Body of pancreas (tissue), 4 donors: ENCODE measurements at regions not wholly inside any gene's neighbourhood (a gene's known extent, or its start where the extent isn't known, plus 50 kb on each side); places are given as distances from the start of the nearest gene placed in this dataset.

Experiments used
- ATAC-seq: fragments of 150-250 bp; one replicate; pipeline ENCODE4 v1.9.1; 2016
- DNase-seq, 4 donors: peaks; one replicate each; pipeline ENCODE4 v3.0.0-alpha.2; 2019
- H3K27ac ChIP-seq, 4 donors: fragments of 200-600 bp; sonication (generic); 1 replicate in 3 of 4; 2 replicates in 1 of 4; pipeline versions ENCODE4 v1.5.1 to v1.6.1; 2016 to 2019; ENCODE audit warnings: mild to moderate bottlenecking in 1 of 4, mixed read lengths in 1 of 4, moderate library complexity in 1 of 4
- H3K27me3 ChIP-seq, 2 donors: fragments of 200-600 bp; sonication (generic); one replicate each; pipeline ENCODE4 v1.6.0; 2016; ENCODE audit warnings: mild to moderate bottlenecking in 1 of 2
- H3K36me3 ChIP-seq, 2 donors: fragments of 200-600 bp; sonication (generic); replicated peaks in 1 of 2; 2 replicates each; pipeline ENCODE4 v1.5.1; 2016; ENCODE audit warnings: low read depth in 2 of 2; ENCODE audit not compliant: insufficient read depth in 1 of 2
- H3K4me1 ChIP-seq: fragments of 200-600 bp; sonication (generic); one replicate; pipeline ENCODE4 v1.6.0; 2016
- H3K4me3 ChIP-seq, 2 donors: fragments of 200-600 bp; sonication (generic); 1 replicate in 1 of 2; 2 replicates in 1 of 2; pipeline ENCODE4 v1.5.1; 2016 to 2019
- H3K9me3 ChIP-seq, 3 donors: fragments of 200-600 bp; sonication (generic); 1 replicate in 2 of 3; 2 replicates in 1 of 3; pipeline ENCODE4 v1.5.1; 2016
- CTCF ChIP-seq, 7 experiments: fragments of 450-650 bp in 4 of 7; fragments of 200-600 bp in 3 of 7; sonication (generic) in 3 of 7; IDR thresholded peaks; one replicate each; pipeline ENCODE4 v1.5.1; 2016 to 2019; ENCODE audit warnings: antibody characterized with exemption in 7 of 7
- POLR2A ChIP-seq, 3 donors: fragments of 450-650 bp; IDR thresholded peaks; one replicate each; pipeline ENCODE4 v1.6.1; 2016; ENCODE audit warnings: antibody characterized with exemption in 3 of 3, mild to moderate bottlenecking in 2 of 3
- WGBS, 2 donors: methylation state at CpG; one replicate each; pipeline ENCODE4 v1.1.5; 2017; 5-methylcytosine and 5-hydroxymethylcytosine counted together
- intact Hi-C: fragments of 100-400 bp; cut with DNase I; formaldehyde crosslinking; loops from one replicate; pipeline ENCODE4 v1.15.1; 2023

GRCh38 chr6:1131285-1132079, 180.4 kb upstream of the FOXQ1 start:
- no peaks in the 10 kb centered on the region for H3K36me3 ChIP-seq
- TF ChIP-seq POLR2A (IDR thresholded peaks at IDR 0.05) = no peak
- TF ChIP-seq CTCF (IDR thresholded peaks at IDR 0.05) = no peak
- 49 to 53% methylated on average over 9 of the region's 9 CpGs for WGBS, 2 donors
- ATAC-seq (peak; percentile 38), DNase-seq (peak in 2 of 4 donors; percentile 17 to 27)
- H3K9me3 ChIP-seq = no peaks in the 10 kb centered on the region
- H3K27ac ChIP-seq = no peak overlapping the region
- no peak overlapping the region for H3K4me3 ChIP-seq
- H3K4me1 ChIP-seq = no peaks in the 10 kb centered on the region
- H3K27me3 ChIP-seq = no peaks in the 10 kb centered on the region
- intact Hi-C loops = no loop called here

DNA sequence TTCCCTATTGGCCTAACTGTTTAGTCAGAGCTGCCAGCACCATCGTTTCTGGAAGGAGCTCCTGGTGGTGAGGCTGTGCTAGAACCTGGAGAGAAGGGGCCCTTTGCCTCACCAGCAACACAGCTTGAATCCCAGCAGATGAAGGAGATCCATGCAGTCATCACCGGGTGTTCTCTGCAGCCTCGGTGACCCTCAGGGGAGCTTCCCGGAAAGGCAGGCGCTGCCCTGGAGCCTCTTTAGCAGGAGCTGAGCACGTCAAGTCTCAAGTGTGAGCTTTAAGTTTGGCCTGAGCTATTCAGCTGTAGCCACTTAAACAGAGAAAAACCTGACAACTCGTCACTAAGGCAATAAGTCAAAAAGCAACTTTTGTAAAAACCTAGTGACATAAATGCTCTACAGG, 181.2 kb upstream of the FOXQ1 start:
- Histone ChIP-seq H3K36me3 (no peaks in the 10 kb centered on the region), H3K27ac (no peak overlapping the region), H3K4me1 (no peaks in the 10 kb centered on the region), H3K27me3 (no peaks in the 10 kb centered on the region), H3K4me3 (no peak overlapping the region), H3K9me3 (no peaks in the 10 kb centered on the region)
- WGBS, 2 donors = 61 to 83% methylated on average over 2 to 7 of the region's 7 CpGs
- no peak for TF ChIP-seq CTCF (IDR thresholded peaks at IDR 0.05)
- TF ChIP-seq POLR2A (IDR thresholded peaks at IDR 0.05) = no peak
- ATAC-seq (no peak), DNase-seq (no peak)
- intact Hi-C loops = no loop called here

DNA sequence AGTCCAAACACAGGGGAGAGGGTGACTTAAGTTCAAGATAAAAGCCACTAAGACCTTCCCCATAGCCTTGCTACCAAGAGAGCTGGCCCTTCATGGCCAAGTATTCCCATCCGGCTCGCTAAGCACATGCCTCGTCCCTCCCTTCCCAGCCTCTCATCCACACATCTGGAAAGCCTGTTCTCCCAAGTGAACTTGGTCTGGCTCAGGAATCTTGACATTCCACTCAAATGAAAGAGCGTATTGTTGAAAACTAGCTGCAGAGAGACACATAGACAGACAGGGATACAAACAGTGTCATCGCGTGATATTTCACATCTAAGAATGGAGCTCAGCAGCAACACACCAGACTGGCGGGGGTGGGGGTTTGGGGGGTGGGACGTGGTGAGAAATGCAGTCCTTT, 182.8 kb upstream of the FOXQ1 start:
- Histone ChIP-seq H3K4me3 (no peak overlapping the region), H3K9me3 (no peaks in the 10 kb centered on the region), H3K27ac (no peak overlapping the region), H3K4me1 (peaks cover 10% of the 10 kb centered on the region), H3K36me3 (no peaks in the 10 kb centered on the region), H3K27me3 (no peaks in the 10 kb centered on the region)
- WGBS, 2 donors = 71 to 88% methylated on average over 8 of the region's 8 CpGs
- DNase-seq = no peak
- intact Hi-C loops = no loop called here
- no peak for ATAC-seq
- no peak for TF ChIP-seq POLR2A (IDR thresholded peaks at IDR 0.05)
- no peak for TF ChIP-seq CTCF (IDR thresholded peaks at IDR 0.05)

DNA sequence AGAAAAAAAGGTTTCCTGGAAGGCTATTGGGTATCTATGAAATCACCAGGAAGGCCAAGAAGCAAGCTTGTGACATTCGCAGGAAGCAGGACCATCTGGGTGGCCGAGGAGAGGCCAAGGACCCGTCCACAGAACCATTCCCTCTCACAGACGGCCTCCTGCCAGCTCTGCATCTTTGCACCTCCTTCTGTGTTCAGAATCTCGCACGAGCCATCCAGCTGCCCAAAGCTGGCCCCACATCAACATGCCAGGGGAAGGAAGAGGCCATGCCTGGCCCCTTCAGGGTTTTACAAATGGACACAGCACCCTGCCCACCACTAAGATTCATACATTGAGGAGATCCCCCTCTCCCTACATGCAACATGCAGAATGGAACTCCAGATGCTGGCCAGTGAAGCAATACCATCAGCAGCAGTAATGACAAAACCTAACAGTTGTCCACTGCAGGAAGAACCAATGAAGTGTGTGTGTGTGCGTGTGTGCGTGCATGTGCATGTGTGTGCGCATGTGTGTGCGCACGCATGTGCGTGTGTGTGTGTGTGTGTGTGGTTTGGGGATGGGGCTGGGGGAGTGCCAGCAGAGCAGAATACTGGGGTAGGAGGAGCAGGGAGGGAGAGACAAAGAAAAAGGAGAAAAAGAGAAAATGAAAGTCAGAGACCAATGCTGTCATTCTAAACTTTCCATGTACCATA, 184.2 kb upstream of the FOXQ1 start:
- H3K4me3 ChIP-seq = no peak overlapping the region
- H3K27me3 ChIP-seq = no peaks in the 10 kb centered on the region
- intact Hi-C loops = no loop called here
- DNase-seq (no peak), ATAC-seq (no peak)
- H3K36me3 ChIP-seq = no peaks in the 10 kb centered on the region
- WGBS, 2 donors = 90 to 92% methylated on average over 12 of the region's 12 CpGs
- H3K9me3 ChIP-seq = no peaks in the 10 kb centered on the region
- no peak overlapping the region for H3K27ac ChIP-seq
- H3K4me1 ChIP-seq = peaks cover 16% of the 10 kb centered on the region
- TF ChIP-seq POLR2A (IDR thresholded peaks at IDR 0.05) = no peak

DNA sequence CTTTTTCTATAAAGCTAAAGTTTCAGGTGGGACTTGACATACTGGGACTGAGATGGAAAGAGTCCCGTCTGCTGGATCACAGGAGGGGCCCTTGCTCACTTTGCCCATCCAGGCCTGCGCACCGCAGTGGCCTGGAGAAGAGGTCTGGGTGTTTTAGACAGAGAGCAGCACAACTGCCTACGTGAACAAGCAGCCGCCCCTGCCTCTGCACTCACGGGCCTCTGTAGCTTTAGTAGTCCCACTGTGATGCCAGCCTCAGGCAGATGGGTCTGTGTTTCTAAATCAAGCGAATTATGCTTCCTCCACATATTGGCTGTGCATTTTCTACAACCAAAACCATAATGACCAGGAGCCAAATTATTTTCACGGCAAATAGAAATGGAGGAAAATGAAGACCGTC, 184.8 kb upstream of the FOXQ1 start:
- H3K36me3 ChIP-seq = no peaks in the 10 kb centered on the region
- intact Hi-C loops = no loop called here
- peaks cover 16% of the 10 kb centered on the region for H3K4me1 ChIP-seq
- 89 to 91% methylated on average over 9 of the region's 9 CpGs for WGBS, 2 donors
- H3K27me3 ChIP-seq = no peaks in the 10 kb centered on the region
- TF ChIP-seq CTCF (IDR thresholded peaks at IDR 0.05) = no peak
- TF ChIP-seq POLR2A (IDR thresholded peaks at IDR 0.05) = no peak
- no peak overlapping the region for H3K4me3 ChIP-seq
- no peaks in the 10 kb centered on the region for H3K9me3 ChIP-seq
- ATAC-seq = no peak
- DNase-seq = no peak
- H3K27ac ChIP-seq = no peak overlapping the region
